Breast epithelium (tissue), 3 donors: ENCODE measurements at regions not wholly inside any gene's neighbourhood (a gene's known extent, or its start where the extent isn't known, plus 50 kb on each side); places are given as distances from the start of the nearest gene placed in this dataset.

Experiments used
- CTCF ChIP-seq, 3 donors: fragments of 450-650 bp; IDR thresholded peaks; one replicate each; pipeline ENCODE4 v1.5.1; 2016 to 2017; ENCODE audit warnings: antibody characterized with exemption in 3 of 3, mild to moderate bottlenecking in 3 of 3, moderate library complexity in 3 of 3
- POLR2A ChIP-seq: fragments of 450-650 bp; IDR thresholded peaks from one replicate; pipeline ENCODE4 v1.6.1; 2016; ENCODE audit warnings: antibody characterized with exemption, mild to moderate bottlenecking, moderate library complexity
- POLR2AphosphoS5 ChIP-seq, 3 donors: sonication (generic); formaldehyde crosslinking; IDR thresholded peaks; one replicate each; pipeline ENCODE4 v1.6.1; 2017; ENCODE audit warnings: antibody characterized with exemption in 3 of 3

GRCh38 chr5:74188351-74189105 is 452.0 kb downstream of the ENC1 start:
- TF ChIP-seq CTCF (IDR thresholded peaks at IDR 0.05) (no peak), POLR2AphosphoS5 (IDR thresholded peaks at IDR 0.05) (no peak), POLR2A (no peak)
